ENCODE measurements at regions not wholly inside any gene's neighbourhood (a gene's known extent, or its start where the extent isn't known, plus 50 kb on each side); places are given as distances from the start of the nearest gene placed in this dataset.
"Not testable (repeated sequence)": the region's sequence is repeated elsewhere in the genome, so short reads cannot be mapped to it uniquely, and the experiment has no call there.

DNA sequence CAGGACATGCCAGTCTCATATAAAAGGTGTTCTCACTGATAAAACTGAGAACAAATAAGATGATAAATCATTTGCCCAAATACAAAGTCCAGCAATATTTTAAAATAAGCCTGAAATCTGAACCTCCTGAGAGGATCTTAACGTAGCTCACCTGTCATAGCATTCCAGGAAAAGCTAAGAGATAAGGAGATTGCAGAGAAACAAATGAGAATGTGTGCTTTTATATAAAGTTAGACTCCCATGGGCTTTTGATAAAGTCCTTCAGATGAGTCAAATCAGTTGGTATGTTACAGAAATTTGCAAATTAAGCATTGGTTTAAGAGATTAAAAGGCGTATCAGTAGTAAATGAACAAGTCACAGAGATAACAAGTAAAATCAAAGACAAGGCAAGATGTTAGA is 452.9 kb upstream of the CHAC2 start:
- DNase-seq (ENCODE audit: low spot score) = no peak
- in situ Hi-C loops (cut with HindIII; ENCODE audit: low sequenced_read_pairs) = no loop called here

DNA sequence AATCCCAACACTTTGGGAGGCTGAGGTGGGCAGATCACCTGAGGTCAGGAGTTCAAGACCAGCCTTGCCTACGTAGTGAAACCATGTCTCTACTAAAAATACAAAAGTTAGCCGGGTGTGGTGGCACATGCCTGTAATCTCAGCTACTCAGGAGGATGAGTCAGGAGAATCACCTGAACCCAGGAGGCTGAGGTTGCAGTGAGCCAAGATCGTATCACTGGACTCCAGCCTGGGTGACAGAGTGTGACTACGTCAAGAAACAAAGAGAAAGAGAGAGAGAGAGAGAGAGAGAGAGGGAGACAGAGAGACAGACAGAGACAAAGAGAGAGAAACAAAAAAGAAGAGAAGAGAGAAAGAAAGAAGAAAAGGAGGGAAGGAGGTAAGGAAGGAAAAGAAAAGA is 454.0 kb upstream of the CHAC2 start:
- DNase-seq (ENCODE audit: low spot score); in situ Hi-C loops (cut with HindIII; ENCODE audit: low sequenced_read_pairs): not testable (repeated sequence)

DNA sequence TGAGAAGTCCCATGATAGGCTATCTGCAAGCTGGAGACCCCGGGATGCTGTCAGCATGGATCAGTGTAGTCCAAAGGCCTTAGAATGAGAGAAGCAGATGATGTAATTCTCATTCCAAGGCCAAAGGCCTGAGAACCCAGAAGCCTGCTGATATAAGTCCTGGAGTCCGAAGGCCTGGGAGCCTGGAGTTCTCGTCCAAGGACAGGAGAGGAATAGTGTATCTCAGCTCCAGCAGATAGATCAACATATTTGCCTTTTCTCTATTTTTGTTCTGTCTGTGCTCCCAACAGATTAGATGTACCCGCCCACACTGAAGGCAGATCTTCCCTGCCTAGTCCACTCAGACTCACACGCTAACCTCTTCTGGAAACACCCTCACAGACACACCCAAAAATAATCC is 454.9 kb upstream of the CHAC2 start:
- no peak for DNase-seq (ENCODE audit: low spot score)
- in situ Hi-C loops (cut with HindIII; ENCODE audit: low sequenced_read_pairs) = no loop called here

DNA sequence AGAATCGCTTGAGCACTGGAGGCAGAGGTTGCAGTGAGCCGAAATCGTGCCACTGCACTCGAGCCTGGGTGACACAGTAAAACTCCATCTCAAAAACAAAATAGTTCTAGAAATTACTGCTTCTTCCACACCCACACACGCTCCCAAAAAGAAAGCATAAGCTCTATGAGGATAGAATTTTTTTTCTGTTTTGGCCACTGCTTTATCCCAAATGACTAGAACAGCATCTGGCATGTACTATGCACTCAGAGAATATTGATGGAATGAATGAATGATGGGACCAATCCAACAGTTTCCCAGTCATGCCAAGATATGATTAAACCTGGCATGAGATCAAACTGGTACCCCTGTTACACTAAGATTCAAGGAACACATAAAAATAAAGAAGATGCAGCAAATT is 455.4 kb upstream of the CHAC2 start:
- DNase-seq (ENCODE audit: low spot score) = no peak
- in situ Hi-C loops (cut with HindIII; ENCODE audit: low sequenced_read_pairs) = no loop called here

DNA sequence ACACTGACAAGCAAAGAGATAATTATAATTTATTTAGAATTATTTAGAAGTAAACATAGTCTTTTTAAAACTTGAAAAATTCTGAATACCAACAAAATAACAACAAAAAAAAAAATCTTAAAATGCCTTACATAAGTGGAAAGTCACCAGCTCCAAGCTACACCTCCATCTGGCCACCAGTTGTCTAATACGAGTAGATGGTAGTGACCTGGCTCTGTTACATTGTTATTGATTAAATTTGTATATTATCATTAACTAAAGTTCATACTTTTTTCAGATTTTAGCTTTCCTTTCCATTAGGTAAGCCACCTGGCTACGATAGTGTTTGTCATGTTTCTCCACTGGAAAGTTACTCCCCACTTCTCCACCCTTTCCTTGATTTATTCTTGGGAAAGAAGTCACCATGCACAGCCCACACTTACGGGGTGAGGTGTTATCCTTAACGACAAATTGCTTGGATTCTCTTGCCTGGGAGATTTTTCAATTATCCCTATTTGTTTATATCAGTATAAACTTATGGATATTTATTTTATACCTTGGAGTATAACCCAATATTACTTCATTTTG is 464.5 kb upstream of the CHAC2 start:
- in situ Hi-C loops (cut with HindIII; ENCODE audit: low sequenced_read_pairs) = no loop called here
- DNase-seq (ENCODE audit: low spot score) = no peak

DNA sequence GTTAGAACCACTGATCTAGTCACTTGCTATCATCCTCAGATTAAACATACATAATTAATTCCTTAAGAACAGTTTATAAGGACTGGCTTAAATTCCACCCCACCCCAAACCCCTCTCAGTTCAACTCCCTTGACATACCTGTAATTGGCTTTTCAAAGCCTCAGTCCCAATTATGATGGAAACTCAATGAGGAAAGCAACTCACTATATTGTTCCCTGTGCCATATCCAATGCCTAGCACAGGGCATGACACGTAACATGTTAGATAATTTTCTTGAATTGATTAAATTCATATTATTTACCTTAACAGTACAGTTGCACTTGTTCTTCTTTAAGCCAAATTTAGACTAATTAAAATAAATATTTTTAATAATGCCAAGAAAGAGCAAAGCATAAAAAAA is 465.1 kb upstream of the CHAC2 start:
- in situ Hi-C loops (cut with HindIII; ENCODE audit: low sequenced_read_pairs) = no loop called here

DNA sequence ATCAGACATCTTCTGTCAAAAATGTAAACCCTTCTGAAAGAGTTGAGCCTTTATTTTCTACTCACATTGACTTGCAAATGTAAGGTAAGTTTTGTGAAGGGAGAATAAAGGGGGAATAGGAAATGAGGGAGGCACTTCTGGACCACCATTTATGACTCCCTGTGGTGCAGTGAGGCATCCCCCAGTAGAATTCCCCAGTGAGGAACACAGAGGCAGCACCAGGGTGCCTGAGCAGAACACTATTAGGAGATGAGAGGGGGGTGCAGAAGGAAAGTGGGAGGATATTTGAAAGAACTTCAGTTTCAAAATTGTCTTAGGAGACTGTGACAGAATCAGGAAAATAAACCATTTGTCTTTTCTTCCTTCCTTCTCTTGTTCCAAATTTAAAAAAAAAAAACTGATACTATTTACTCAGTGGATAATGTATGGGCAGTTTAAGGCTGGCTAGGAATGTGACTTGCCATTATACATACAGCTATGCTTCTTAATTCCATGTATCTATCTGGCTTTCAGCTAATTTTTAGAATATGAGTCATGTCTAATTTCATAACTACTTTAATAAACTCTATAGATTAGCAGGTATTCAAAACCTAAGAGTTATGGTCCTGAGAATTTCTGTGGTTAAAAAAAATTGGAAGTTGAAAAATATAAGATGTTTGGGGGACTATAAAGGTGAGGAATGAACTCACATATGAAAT is 478.1 kb upstream of the CHAC2 start:
- no peak for DNase-seq (ENCODE audit: low spot score)
- in situ Hi-C loops (cut with HindIII; ENCODE audit: low sequenced_read_pairs) = no loop called here

More for the DNA sequence above, 465.1 kb upstream of the CHAC2 start:
- DNase-seq (ENCODE audit: low spot score) = no peak

DNA sequence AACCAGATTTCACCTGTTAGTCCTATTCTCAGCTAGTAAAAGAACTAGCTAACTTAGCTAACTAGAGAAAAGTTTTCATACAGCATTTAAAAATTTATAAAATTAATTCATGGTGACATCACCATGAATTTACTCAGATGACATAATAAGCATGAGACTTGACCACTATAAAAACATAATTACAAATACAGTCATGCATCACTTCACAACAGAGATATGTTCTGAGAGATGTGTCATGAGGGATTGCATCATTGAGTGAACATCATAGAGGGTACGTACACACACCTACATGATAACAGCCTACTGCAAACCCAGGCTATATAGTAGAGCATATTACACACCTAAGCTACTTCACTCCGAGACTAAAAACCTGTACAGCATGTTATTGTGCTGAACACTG is 481.3 kb upstream of the CHAC2 start:
- no peak for DNase-seq (ENCODE audit: low spot score)
- in situ Hi-C loops (cut with HindIII; ENCODE audit: low sequenced_read_pairs) = no loop called here

DNA sequence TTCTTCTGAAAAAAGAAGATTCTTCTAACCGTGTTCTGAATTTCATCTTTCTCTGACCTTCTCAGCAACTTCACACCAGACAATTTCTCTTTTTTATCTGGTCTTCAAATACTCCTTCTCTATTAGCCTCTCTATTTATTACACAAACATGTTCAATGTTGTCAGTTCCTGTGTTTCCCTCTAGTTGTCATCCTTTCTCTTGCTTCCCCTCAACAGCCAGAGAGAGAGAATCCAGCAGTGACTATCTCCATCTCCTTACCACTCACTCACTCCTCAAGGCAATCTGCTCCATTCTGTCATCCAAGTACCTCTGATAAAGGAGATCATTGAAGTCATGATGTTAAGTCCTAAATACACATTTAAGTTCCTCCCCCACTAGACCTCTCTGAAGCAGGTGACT is 491.9 kb upstream of the CHAC2 start:
- DNase-seq (ENCODE audit: low spot score) = no peak

DNA sequence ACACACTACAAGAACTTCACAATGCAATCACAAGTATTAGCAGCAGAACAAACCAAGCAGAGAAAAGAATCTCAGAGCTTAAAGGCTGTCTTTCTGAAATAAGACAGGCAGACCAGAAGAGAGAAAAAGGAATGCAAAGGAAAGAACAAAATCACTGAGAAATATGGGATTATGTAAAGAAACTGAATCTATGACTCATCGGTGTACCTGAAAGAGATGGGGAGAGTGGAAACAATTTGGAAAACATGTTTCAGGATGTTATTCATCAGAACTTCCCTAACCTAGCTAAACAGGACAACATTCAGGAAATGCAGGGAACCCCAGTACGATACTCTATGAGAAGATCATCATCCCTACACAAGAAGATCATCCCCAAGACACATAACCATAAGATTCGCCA is 499.0 kb upstream of the CHAC2 start:
- no peak for DNase-seq (ENCODE audit: low spot score)
- in situ Hi-C loops (cut with HindIII; ENCODE audit: low sequenced_read_pairs) = no loop called here

More for the DNA sequence above, 491.9 kb upstream of the CHAC2 start:
- in situ Hi-C loops (cut with HindIII; ENCODE audit: low sequenced_read_pairs) = no loop called here

DNA sequence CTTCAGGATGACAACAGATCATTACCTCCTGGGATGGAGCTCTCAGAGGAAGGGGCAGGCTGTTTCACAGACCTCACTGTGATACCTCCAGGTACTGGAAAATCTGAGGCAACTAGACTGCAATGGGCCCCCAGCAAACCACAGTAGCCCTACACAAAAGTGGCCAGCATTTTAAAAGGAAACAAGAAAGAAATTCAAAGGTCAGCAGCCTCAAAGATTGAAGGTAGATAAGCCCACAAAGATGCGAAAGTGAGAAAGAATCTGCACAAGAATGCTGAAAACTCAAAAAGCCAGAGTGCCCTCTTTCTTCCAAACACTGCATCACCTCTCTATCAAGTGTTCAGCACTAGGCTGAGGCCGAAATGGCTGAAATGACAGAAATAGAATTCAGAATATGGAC is 499.5 kb upstream of the CHAC2 start:
- DNase-seq (ENCODE audit: low spot score) = no peak
- in situ Hi-C loops (cut with HindIII; ENCODE audit: low sequenced_read_pairs) = no loop called here

DNA sequence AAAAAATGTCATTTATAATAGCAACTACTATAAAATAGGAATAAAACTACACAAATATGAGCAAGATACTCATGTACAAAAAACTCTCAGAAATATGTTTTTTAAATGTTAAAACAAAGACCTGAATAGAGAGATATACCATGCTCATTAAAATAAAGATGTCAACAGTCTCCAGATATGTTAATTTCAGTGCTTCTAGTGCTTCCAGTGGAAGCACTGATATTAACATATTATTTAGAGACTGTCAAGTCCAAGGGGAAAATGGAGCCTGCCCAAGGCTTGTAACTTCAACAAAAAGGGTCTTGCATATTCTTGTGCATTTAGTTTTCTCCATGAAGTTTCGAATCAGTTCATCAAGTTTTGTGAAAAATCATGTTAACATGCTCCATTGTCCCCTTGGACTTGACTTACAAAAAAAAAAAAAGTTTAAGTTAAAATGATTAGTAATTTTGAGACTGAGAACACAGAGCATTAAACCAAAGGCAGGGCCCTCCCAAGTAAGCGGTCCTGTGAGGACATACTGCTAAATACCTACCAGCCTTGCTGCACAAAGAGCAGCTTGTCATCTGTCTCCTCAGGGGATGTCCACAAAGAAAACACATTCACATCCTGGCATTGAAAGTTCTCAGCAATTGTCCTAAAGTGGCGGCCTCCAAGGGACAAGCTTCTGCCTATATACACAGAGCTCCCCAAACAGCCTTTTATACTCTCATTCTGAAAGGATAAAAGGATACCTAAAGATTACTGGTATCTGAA is 501.9 kb upstream of the CHAC2 start:
- no peak for DNase-seq (ENCODE audit: low spot score)
- in situ Hi-C loops (cut with HindIII; ENCODE audit: low sequenced_read_pairs) = no loop called here

DNA sequence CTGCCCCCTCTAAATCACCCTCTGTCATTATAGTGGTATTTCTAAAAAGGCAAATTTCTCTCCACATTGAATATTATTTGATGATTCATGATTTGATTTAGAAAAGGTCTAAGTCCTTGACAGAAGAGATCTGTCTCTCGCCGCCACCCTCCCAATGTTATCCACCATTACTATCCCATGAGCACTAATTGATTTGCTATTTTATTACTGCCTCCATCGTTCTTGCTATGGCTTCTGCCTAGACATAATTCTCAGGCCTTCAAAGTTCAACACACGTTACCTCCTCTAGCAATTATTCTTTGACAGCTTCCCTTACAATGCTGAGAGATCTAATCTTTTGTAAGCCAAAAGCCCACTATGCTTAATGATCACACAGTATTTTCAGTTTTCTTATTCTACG is 507.0 kb upstream of the CHAC2 start:
- in situ Hi-C loops (cut with HindIII; ENCODE audit: low sequenced_read_pairs) = no loop called here
- DNase-seq (ENCODE audit: low spot score) = no peak

DNA sequence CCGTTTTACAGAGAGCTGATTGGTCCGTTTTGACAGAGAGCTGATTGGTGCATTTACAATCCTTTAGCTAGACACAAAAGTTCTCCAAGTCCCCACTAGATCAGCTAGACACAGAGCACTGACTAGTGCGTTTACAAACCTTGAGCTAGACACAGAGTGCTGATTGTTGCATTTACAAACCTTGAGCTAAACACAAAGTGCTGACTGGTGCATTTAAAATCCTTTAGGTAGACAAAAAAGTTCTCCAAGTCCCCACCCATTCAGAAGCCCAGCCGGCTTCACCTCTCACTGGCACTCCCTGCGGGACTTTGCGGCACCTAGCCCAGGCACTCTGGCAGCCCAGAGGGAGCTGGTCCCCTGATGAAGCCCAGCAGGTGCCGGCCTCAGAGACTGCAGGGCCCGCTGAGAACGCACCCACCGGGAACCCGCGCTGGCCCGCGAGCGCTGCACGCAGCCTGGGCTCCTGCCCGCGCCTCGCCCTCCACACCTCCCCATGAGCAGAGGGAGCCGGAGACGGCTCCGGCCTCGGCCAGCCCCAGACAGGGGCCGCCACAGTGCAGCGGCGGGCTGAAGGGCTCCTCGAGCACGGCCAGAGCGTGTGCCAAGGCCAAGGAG is 508.1 kb upstream of the CHAC2 start:
- DNase-seq (ENCODE audit: low spot score) = no peak
- in situ Hi-C loops (cut with HindIII; ENCODE audit: low sequenced_read_pairs) = no loop called here

DNA sequence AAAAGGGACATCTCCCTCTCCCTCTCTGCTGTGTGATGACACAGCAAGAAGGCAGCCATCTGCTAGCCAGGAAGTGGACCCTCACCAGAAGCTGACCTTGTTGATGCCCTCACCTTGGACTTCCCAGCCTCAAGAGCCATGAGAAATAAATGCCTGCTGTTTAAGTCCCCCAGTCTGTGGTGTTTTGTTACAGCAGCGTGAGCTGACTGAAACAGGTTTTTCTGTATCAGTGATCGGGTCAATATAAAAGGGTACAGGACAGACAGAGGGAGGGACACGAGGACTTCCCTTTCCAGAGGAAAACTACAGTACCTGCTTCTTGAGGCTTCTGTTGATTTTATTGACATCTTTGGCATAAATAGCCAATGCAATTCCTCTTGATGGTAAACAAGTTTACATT is 510.3 kb upstream of the CHAC2 start:
- in situ Hi-C loops (cut with HindIII; ENCODE audit: low sequenced_read_pairs) = no loop called here

DNA sequence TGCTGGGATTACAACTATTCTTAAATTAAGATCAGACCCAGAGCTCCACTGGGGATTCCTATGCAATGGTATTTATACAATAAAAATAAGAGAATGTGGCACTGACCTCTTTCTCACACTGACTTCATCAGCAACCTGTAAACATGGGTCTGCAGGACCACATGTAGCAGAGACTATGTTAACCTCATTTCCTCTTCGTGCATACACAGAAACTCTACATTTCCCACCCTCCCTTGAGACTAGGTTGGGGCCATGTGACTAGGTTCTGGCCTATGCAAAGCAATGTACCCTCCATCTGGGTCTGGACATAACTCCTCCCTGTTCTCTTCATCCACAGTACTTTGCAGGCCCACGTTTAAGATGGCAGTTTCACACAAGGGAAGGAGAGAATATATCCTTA is 514.4 kb upstream of the CHAC2 start:
- in situ Hi-C loops (cut with HindIII; ENCODE audit: low sequenced_read_pairs) = no loop called here
- no peak for DNase-seq (ENCODE audit: low spot score)

More for the DNA sequence above, 510.3 kb upstream of the CHAC2 start:
- no peak for DNase-seq (ENCODE audit: low spot score)

DNA sequence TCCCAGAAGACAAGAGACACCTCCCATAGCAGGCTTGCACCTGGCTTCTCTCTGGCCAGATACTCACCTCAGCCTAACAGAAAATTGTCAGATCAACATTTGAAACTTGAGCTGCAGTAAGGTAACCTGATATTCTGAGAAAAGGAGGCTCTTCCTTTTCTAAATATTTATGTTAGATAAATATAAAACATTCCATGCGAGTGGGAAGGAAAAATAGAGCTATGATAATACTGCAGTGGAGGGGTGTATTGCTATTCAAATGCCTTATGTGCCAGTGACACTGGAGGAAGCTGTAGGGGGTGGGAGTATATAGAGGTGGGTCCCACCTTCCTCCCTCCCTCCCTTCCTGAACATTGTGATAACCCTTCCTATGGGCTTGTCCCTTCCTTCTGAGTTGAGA is 515.5 kb upstream of the CHAC2 start:
- in situ Hi-C loops (cut with HindIII; ENCODE audit: low sequenced_read_pairs) = no loop called here
- DNase-seq (ENCODE audit: low spot score) = no peak

DNA sequence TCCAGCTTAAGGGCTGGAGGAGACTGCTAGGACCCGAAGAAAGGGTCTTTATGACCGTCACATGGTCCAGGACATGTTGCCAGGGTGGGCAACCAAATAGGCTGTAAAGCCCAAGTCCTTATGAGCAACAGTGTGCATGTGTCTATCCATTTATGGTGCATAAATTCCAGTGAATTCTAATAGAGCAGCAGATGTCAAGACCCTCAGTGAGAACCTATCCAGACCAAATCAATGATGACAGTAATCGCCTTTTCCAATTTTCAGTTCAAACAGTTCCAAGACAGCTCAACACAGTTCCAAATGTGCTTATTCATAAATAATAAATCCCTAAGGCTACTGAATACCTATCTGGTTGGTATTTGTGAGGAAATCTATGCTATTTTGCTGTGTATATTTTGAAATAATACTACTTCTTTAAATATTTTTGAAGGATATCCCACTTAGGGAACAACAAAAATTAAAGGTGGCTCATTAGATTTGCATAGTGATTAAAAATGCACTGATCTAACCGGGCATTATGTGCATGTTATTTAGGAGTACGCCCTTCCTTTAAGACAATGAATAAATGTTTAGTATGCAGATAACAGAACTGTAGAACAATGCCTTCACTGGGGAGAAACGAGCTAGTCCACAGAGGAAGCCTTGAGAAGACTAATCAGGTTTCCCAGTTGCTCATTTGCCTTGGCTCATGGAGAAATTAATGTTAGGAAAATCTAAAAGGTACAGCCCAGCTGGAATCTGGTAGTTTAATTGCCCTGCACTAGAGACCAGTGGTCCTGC is 519.5 kb upstream of the CHAC2 start:
- in situ Hi-C loops (cut with HindIII; ENCODE audit: low sequenced_read_pairs) = no loop called here
- DNase-seq (ENCODE audit: low spot score) = no peak

DNA sequence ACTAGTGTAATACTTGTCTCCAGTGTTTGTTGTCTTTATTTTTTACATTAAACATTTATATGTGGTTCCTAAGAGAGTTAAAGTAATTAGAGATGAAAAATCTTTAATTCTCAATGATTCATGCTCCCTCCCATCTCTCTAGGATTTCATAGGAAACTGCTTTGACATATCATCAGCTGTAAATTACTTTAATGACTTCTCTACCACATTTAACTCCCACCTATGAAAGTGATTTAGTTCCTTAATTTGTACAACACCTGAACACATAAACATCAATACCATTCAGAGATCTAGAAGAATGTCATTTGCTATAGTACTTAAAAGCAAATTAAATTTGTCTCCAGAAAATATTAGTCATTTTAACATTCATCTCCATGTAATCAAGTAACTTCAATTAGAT is 524.2 kb upstream of the CHAC2 start:
- DNase-seq (ENCODE audit: low spot score) = no peak
- in situ Hi-C loops (cut with HindIII; ENCODE audit: low sequenced_read_pairs) = no loop called here

DNA sequence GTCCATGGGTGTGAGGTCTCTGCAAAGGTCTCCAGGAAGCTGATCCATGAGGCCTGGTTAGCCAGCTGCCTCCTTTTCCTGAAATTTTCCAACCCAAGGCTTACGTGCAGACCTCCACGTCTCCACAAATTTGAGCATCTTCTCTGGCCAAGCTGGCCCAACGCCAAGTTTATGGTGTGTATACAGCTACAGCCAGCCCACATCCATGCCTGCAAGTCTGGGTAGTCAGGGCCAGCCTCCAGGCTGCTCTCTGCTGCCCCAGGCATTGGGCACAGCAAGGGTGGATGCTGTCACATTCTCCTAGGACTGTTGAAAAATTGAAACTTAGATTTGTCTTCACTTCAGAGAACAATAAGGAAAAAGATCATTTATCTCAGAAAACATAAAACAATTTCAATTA is 525.5 kb upstream of the CHAC2 start:
- no peak for DNase-seq (ENCODE audit: low spot score)
- in situ Hi-C loops (cut with HindIII; ENCODE audit: low sequenced_read_pairs) = no loop called here

Data from G401 (cell line).